Head of caudate nucleus (tissue), 42 donors: ENCODE measurements at regions not wholly inside any gene's neighbourhood (a gene's known extent, or its start where the extent isn't known, plus 50 kb on each side); places are given as distances from the start of the nearest gene placed in this dataset.

Source experiments
- DNase-seq, 42 donors: peaks; one replicate each; pipeline versions ENCODE4 v3.0.0 to v3.0.0-alpha.2; 2020 to 2021; ENCODE audit warnings: mixed read lengths in 7 of 42
- intact Hi-C: fragments of 100-400 bp; cut with DNase I; formaldehyde crosslinking; loops from one replicate; pipeline ENCODE4 v1.15.0; 2022

- intact Hi-C loops = no loop called here
- DNase-seq = no peak
Measured at GRCh38 chr12:127430401-127430800, 836.6 kb upstream of the TMEM132C start.

- intact Hi-C loops = no loop called here
- no peak for DNase-seq
Measured at GRCh38 chr12:127431177-127431576, 835.8 kb upstream of the TMEM132C start.

DNA sequence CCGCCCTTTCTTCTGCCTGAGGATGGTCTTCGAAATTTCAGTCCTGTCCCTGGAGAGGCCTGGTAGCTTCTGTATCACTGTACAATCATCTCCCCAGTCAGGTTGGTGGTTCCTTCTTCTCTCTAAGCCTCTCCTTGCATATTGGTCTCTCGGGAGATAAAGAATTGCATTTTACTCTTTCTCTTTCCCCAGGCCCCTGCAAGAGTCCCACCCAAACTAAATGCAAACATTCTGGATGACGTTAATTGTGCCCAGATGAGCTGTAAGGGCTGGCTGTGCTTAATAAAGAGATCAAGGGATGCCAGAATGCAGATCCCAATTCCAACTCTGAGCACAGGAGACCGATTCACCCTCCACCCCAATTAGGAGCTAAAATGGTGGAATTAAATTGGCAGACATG, 835.4 kb upstream of the TMEM132C start:
- DNase-seq = no peak
- intact Hi-C loops = no loop called here

GRCh38 chr12:127435439-127435838, 831.5 kb upstream of the TMEM132C start:
- DNase-seq = no peak
- intact Hi-C loops = no loop called here

DNA sequence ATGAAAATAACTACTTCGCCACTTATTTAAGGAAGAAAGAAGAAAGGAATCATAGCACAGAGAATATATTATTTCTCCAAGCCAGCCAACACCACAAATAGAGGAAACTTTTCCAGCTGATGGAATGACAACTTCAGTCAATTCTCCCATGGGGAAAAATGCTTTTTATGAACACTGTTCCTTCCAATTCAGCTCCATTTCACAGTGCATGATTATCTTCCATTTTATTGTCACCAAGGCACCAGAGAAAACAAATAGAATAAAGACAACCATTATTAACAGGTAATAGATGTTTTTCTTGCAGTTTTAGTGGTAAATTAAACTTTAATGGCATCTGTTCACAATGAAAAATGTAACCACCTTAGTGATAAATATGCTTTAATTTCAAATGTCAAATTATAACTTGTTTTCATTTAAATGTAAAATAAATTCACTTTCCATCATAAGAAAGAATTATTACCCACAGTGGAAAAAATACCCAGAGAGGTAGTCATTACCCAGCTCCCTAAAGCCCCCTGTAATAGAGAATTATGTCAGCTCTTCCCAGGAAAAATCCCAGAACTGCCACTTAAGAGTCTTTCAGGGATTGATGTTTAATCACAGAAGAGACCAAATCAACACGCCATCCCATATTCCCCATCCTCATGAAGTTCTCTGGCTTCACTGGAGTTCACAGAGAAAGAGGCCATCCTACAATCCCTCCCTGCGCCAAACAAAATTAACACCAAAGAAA, 828.3 kb upstream of the TMEM132C start:
- DNase-seq = no peak
- intact Hi-C loops = no loop called here

GRCh38 chr12:127445581-127446139, 821.3 kb upstream of the TMEM132C start:
- intact Hi-C loops = no loop called here
- no peak for DNase-seq

DNA sequence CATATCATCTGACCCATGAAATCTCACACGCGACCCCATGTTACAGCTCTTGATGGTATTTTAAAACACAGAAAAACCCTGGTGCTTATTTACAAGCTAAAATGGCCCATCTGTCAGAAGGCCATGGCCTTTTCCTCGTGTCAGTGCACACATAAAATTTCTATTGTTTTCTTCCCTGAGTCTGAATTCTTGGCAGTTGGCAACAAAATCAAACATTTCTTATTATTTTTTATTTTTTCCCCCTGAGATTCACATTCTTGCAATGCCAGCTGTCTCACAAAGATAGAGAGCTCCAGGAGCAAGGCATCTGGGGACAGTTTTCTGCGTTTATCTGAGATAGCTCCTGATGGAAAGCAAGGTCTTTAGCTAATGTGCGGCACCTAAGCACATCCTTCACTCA, 818.1 kb upstream of the TMEM132C start:
- DNase-seq = no peak
- intact Hi-C loops = no loop called here

GRCh38 chr12:127450826-127451225, 816.1 kb upstream of the TMEM132C start:
- intact Hi-C loops = no loop called here
- no peak for DNase-seq

GRCh38 chr12:127455347-127456265, 811.4 kb upstream of the TMEM132C start:
- DNase-seq = no peak
- intact Hi-C loops = no loop called here

DNA sequence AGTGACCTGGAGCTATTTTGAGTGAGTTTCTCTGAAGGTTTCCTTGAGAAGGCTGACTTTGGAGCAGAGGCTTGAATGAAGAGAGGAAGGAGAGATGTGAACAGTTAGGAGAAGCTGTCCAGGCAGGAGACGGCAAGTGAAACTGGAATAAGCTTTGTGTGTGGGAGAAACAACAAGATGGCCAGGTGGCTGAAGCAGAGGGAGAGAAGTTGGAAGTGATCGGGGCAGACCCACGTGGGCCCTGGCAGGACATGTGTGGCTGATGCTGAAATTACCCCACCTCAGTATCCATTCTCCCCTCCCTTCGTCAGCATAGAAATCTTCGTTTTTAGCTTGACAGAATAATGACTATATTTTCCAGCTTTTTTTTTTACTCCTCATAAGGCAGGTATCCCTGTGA, 809.2 kb upstream of the TMEM132C start:
- DNase-seq = no peak
- intact Hi-C loops = no loop called here

DNA sequence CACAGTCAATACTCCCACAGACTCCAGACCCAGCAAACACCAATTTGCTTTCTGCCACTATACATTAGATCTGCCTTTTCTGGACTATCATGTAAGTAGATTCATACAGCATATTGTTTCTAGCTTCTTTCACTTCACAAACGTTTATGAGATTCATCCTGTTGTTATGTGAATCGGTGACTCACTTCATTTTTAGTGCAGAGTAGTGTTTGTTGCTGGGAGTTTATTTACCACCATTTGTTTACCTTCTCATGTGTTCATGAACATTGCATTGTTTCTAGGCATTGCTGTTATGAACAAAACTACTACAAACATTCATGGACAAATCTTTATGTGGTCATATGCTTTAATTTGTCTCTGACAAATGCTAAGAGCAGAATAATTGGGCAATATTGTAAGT, 807.8 kb upstream of the TMEM132C start:
- no peak for DNase-seq
- intact Hi-C loops = no loop called here

GRCh38 chr12:127459687-127460086, 807.3 kb upstream of the TMEM132C start:
- intact Hi-C loops = no loop called here
- DNase-seq = no peak

GRCh38 chr12:127463237-127463636, 803.7 kb upstream of the TMEM132C start:
- no peak for DNase-seq
- intact Hi-C loops = no loop called here

GRCh38 chr12:127469331-127469730, 797.6 kb upstream of the TMEM132C start:
- DNase-seq = no peak
- intact Hi-C loops = no loop called here

GRCh38 chr12:127473766-127474165, 793.2 kb upstream of the TMEM132C start:
- DNase-seq = no peak
- intact Hi-C loops = no loop called here

DNA sequence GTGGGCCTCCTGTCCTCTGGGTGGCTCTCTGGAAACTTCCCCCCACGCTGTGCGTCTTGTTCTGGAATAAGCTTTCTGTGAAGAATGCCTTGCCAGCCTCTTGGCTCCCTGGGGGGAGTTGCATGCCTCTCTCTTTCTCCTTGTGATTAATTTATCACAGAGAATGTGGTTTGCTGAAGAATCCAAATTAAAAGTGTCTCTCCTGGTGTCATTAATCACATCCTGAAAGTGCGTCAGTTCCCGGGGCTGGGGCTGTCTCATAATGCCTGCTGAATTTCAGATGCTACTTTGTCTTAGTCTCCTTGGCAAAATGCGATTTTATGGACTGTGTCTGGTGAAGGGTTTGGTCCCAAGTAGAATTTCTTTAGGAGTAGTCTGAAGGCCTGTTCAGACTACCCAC, 787.7 kb upstream of the TMEM132C start:
- intact Hi-C loops = no loop called here
- no peak for DNase-seq

GRCh38 chr12:127480775-127481314, 786.1 kb upstream of the TMEM132C start:
- intact Hi-C loops = no loop called here
- no peak for DNase-seq

- intact Hi-C loops = no loop called here
- DNase-seq = no peak
Measured at GRCh38 chr12:127482950-127483349, 784.0 kb upstream of the TMEM132C start.

DNA sequence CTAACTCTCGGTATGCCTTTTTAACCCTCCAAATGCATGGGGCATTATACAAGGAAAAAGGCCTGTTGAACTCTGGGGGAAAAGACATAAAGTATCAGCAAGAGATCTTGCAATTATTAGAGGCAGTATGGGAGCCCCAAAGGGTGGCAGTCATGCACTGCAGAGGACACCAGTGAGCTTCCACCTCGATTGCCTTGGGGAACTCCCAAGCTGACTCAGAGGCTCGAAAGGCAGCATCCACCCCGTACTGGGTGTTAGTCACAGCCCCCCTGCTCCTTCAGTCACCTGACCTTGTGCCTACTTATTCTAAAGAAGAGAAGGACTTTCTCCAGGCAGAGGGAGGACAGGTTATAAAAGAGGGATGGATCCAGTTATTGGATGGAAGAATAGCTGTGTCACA, 781.4 kb upstream of the TMEM132C start:
- intact Hi-C loops = no loop called here
- DNase-seq = peak in 41 of 42 donors; percentile 12 to 84 (median 50)

DNA sequence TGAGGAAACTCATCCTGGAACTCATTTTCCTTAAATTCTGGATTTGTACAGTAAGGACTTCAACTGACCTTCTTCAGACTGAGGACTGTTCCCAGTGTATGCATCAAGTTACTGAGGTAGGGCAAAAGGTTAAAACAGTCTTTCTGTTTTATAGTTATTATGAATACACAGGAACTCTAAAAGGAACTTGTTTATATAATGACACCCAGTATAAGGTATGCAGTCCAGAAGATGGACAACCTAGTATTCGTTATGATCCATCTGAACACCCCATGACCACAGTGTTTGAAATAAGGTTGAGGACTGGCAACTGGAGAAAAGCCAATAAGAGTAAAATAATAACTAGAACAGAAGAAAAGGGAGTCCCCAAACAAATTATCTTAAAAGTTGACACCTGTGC, 779.9 kb upstream of the TMEM132C start:
- DNase-seq = no peak
- intact Hi-C loops = no loop called here
